Upper lobe of left lung (tissue), 6 donors: ENCODE measurements at regions not wholly inside any gene's neighbourhood (a gene's known extent, or its start where the extent isn't known, plus 50 kb on each side); places are given as distances from the start of the nearest gene placed in this dataset.

Source experiments
- ATAC-seq, 2 donors: fragments of 200-7000 bp; cut with Tn5 transposase; one replicate each; pipeline ENCODE4 v1.9.1; 2022; ENCODE audit warnings: mild to moderate bottlenecking in 2 of 2, moderate library complexity in 2 of 2; ENCODE audit not compliant: low FRiP score in 2 of 2
- DNase-seq, 2 donors: peaks; one replicate each; pipeline ENCODE4 v3.0.0-alpha.2; 2019 to 2020
- H3K27ac ChIP-seq, 4 donors: fragments of 200-600 bp; sonication (generic); one replicate each; pipeline ENCODE4 v1.5.1; 2016 to 2019
- H3K27me3 ChIP-seq, 4 donors: fragments of 200-600 bp; sonication (generic); one replicate each; pipeline ENCODE4 v1.5.1; 2017 to 2019
- H3K36me3 ChIP-seq, 4 donors: fragments of 200-600 bp; sonication (generic); one replicate each; pipeline ENCODE4 v1.5.1; 2016 to 2019
- H3K4me1 ChIP-seq, 4 donors: fragments of 200-600 bp; sonication (generic); one replicate each; pipeline ENCODE4 v1.5.1; 2018 to 2019
- H3K4me3 ChIP-seq, 4 donors: fragments of 200-600 bp; sonication (generic); one replicate each; pipeline ENCODE4 v1.5.1; 2017 to 2019; ENCODE audit warnings: mild to moderate bottlenecking in 2 of 4, moderate library complexity in 1 of 4
- H3K9me3 ChIP-seq, 4 donors: fragments of 200-600 bp; sonication (generic); one replicate each; pipeline ENCODE4 v1.5.1; 2018 to 2019
- CTCF ChIP-seq, 6 experiments: fragments of 450-650 bp in 4 of 6; fragments of 200-600 bp in 2 of 6; sonication (generic) in 2 of 6; IDR thresholded peaks; one replicate each; pipeline ENCODE4 v1.5.1; 2016 to 2019; ENCODE audit warnings: antibody characterized with exemption in 6 of 6
- EP300 ChIP-seq, 4 donors: sonication (generic); formaldehyde crosslinking; IDR thresholded peaks; one replicate each; pipeline ENCODE4 v1.5.1; 2017; ENCODE audit warnings: antibody characterized with exemption in 4 of 4, control low read depth in 2 of 4
- POLR2A ChIP-seq, 4 donors: fragments of 450-650 bp; IDR thresholded peaks; one replicate each; pipeline ENCODE4 v1.5.1; 2016 to 2017; ENCODE audit warnings: antibody characterized with exemption in 4 of 4, mild to moderate bottlenecking in 2 of 4
- POLR2AphosphoS5 ChIP-seq, 2 donors: sonication (generic); formaldehyde crosslinking; IDR thresholded peaks; one replicate each; pipeline ENCODE4 v1.5.1; 2017; ENCODE audit warnings: antibody characterized with exemption in 2 of 2
- WGBS, 2 donors: methylation state at CpG; one replicate each; pipeline ENCODE4 v1.1.5; 2017 to 2018; 5-methylcytosine and 5-hydroxymethylcytosine counted together
- donor health status: DM: no; HTN: no; CAD: no; lungs with moderate emphysema.
- donor health status: DM: no; HTN: yes; CAD: no; lungs with severe emphysema.

- H3K4me1 ChIP-seq, result no peaks in the 10 kb centered on the region
- DNase-seq, result no peak
- no peak for TF ChIP-seq POLR2AphosphoS5 (IDR thresholded peaks at IDR 0.05)
- TF ChIP-seq EP300 (IDR thresholded peaks at IDR 0.05), result no peak
- TF ChIP-seq POLR2A (IDR thresholded peaks at IDR 0.05), result no peak
- no peak for TF ChIP-seq CTCF (IDR thresholded peaks at IDR 0.05)
- H3K4me3 ChIP-seq, result no peak overlapping the region
- 94 to 97% methylated on average over 3 of the region's 3 CpGs for WGBS, 2 donors
- no peaks in the 10 kb centered on the region for H3K27me3 ChIP-seq
- ATAC-seq, result no peak
- H3K9me3 ChIP-seq, result peaks cover 0 to 7% (median 0%) of the 10 kb centered on the region in 4 donors
- no peak overlapping the region for H3K27ac ChIP-seq
- no peaks in the 10 kb centered on the region for H3K36me3 ChIP-seq
These were observed 58.5 kb downstream of the MAIP1 start for GRCh38 chr2:200013906-200014305.

- H3K27me3 ChIP-seq, result no peaks in the 10 kb centered on the region
- TF ChIP-seq EP300 (IDR thresholded peaks at IDR 0.05) (no peak), CTCF (IDR thresholded peaks at IDR 0.05) (no peak), POLR2A (IDR thresholded peaks at IDR 0.05) (no peak), POLR2AphosphoS5 (IDR thresholded peaks at IDR 0.05) (no peak)
- H3K36me3 ChIP-seq, result no peaks in the 10 kb centered on the region
- no peaks in the 10 kb centered on the region for H3K4me1 ChIP-seq
- peaks cover 0 to 7% (median 0%) of the 10 kb centered on the region in 4 donors for H3K9me3 ChIP-seq
- H3K4me3 ChIP-seq, result no peak overlapping the region
- WGBS, 2 donors, result 67 to 69% methylated on average over 5 of the region's 5 CpGs
- ATAC-seq (no peak), DNase-seq (no peak)
- H3K27ac ChIP-seq, result no peak overlapping the region
These were observed 66.2 kb downstream of the MAIP1 start for GRCh38 chr2:200021449-200022114.

GRCh38 chr2:200022511-200022910 lies 67.1 kb downstream of the MAIP1 start:
- WGBS, 2 donors, result 95 to 98% methylated on average over 2 of the region's 2 CpGs
- Histone ChIP-seq H3K36me3 (no peaks in the 10 kb centered on the region), H3K4me3 (no peak overlapping the region), H3K27me3 (no peaks in the 10 kb centered on the region), H3K4me1 (no peaks in the 10 kb centered on the region), H3K27ac (no peak overlapping the region), H3K9me3 (no peaks in the 10 kb centered on the region)
- ATAC-seq (no peak), DNase-seq (no peak)
- TF ChIP-seq POLR2AphosphoS5 (IDR thresholded peaks at IDR 0.05), result no peak
- TF ChIP-seq POLR2A (IDR thresholded peaks at IDR 0.05), result no peak
- TF ChIP-seq EP300 (IDR thresholded peaks at IDR 0.05), result no peak
- TF ChIP-seq CTCF (IDR thresholded peaks at IDR 0.05), result no peak

- Histone ChIP-seq H3K9me3 (no peaks in the 10 kb centered on the region), H3K27me3 (no peaks in the 10 kb centered on the region), H3K27ac (no peak overlapping the region), H3K4me3 (no peak overlapping the region), H3K4me1 (no peaks in the 10 kb centered on the region), H3K36me3 (no peaks in the 10 kb centered on the region)
- 86 to 89% methylated on average over 1 of the region's 1 CpG for WGBS, 2 donors
- no peak for DNase-seq
- no peak for ATAC-seq
- TF ChIP-seq POLR2A (IDR thresholded peaks at IDR 0.05) (no peak), EP300 (IDR thresholded peaks at IDR 0.05) (no peak), CTCF (IDR thresholded peaks at IDR 0.05) (no peak), POLR2AphosphoS5 (IDR thresholded peaks at IDR 0.05) (no peak)
These were observed 68.2 kb downstream of the MAIP1 start for GRCh38 chr2:200023570-200023969.

- no peaks in the 10 kb centered on the region for H3K27me3 ChIP-seq
- H3K4me3 ChIP-seq, result no peak overlapping the region
- no peaks in the 10 kb centered on the region for H3K4me1 ChIP-seq
- no peaks in the 10 kb centered on the region for H3K36me3 ChIP-seq
- TF ChIP-seq POLR2AphosphoS5 (IDR thresholded peaks at IDR 0.05) (no peak), POLR2A (IDR thresholded peaks at IDR 0.05) (no peak), EP300 (IDR thresholded peaks at IDR 0.05) (no peak), CTCF (IDR thresholded peaks at IDR 0.05) (no peak)
- ATAC-seq (no peak), DNase-seq (no peak)
- H3K27ac ChIP-seq, result no peak overlapping the region
- WGBS, 2 donors, result 45 to 61% methylated on average over 2 of the region's 2 CpGs
- H3K9me3 ChIP-seq, result no peaks in the 10 kb centered on the region
These were observed 70.3 kb downstream of the MAIP1 start for GRCh38 chr2:200025717-200026116.
